Bronchial epithelial cell (primary cell): ENCODE measurements at regions not wholly inside any gene's neighbourhood (a gene's known extent, or its start where the extent isn't known, plus 50 kb on each side); places are given as distances from the start of the nearest gene placed in this dataset.

ENCODE experiments used
- DNase-seq: peaks from one replicate; pipeline ENCODE4 v3.0.0-alpha.2; 2010; ENCODE audit warnings: low read depth
- FAIRE-seq: peaks from 2 replicates; lab custom pipeline; 2011; peaks lifted over from hg19 to GRCh38; lab: Jason Lieb, UNC
- H3K27me3 ChIP-seq: 2 replicates; pipeline ENCODE4 v1.5.1; 2011; ENCODE audit warnings: low read length; ENCODE audit not compliant: control insufficient read depth, insufficient read depth
- H3K36me3 ChIP-seq: 2 replicates; pipeline ENCODE4 v1.5.1; 2011; ENCODE audit warnings: low read length; ENCODE audit not compliant: control insufficient read depth, insufficient read depth
- H3K4me3 ChIP-seq: 2 replicates; pipeline ENCODE4 v1.5.1; 2011; ENCODE audit warnings: mild to moderate bottlenecking, low read depth, low read length, control low read depth
- CTCF ChIP-seq: IDR thresholded peaks from 2 replicates; pipeline ENCODE4 v1.5.1; 2011; ENCODE audit warnings: mild to moderate bottlenecking, moderate library complexity, low read length, control low read depth, inconsistent platforms; ENCODE audit not compliant: insufficient read depth, severe bottlenecking

- no peaks in the 10 kb centered on the region for H3K27me3 ChIP-seq
- FAIRE-seq (no peak), DNase-seq (peak; percentile 46)
- H3K36me3 ChIP-seq = no peaks in the 10 kb centered on the region
- TF ChIP-seq CTCF = no peak
- no peak overlapping the region for H3K4me3 ChIP-seq
These were observed 79.7 kb upstream of the GNG2 start for GRCh38 chr14:51780741-51781140.

- Histone ChIP-seq H3K27me3 (no peaks in the 10 kb centered on the region), H3K36me3 (no peaks in the 10 kb centered on the region), H3K4me3 (no peak overlapping the region)
- no peak for TF ChIP-seq CTCF
- FAIRE-seq (no peak), DNase-seq (no peak)
These were observed 79.0 kb upstream of the GNG2 start for GRCh38 chr14:51781381-51781780.

GRCh38 chr14:51782435-51782834 is 78.0 kb upstream of the GNG2 start:
- DNase-seq (no peak), FAIRE-seq (no peak)
- Histone ChIP-seq H3K36me3 (no peaks in the 10 kb centered on the region), H3K4me3 (no peak overlapping the region), H3K27me3 (no peaks in the 10 kb centered on the region)
- TF ChIP-seq CTCF = no peak

- Histone ChIP-seq H3K4me3 (no peak overlapping the region), H3K27me3 (no peaks in the 10 kb centered on the region), H3K36me3 (no peaks in the 10 kb centered on the region)
- FAIRE-seq = no peak
- TF ChIP-seq CTCF = no peak
- peak; percentile 49 for DNase-seq
These were observed 76.6 kb upstream of the GNG2 start for GRCh38 chr14:51783765-51784164.

- FAIRE-seq = no peak
- H3K36me3 ChIP-seq = no peaks in the 10 kb centered on the region
- H3K27me3 ChIP-seq = no peaks in the 10 kb centered on the region
- DNase-seq = no peak
- H3K4me3 ChIP-seq = no peak overlapping the region
- TF ChIP-seq CTCF = no peak
These were observed 75.9 kb upstream of the GNG2 start for GRCh38 chr14:51784466-51784865.

GRCh38 chr14:51786227-51786626 is 74.2 kb upstream of the GNG2 start:
- H3K27me3 ChIP-seq = no peaks in the 10 kb centered on the region
- FAIRE-seq (peak; percentile 58), DNase-seq (no peak)
- no peaks in the 10 kb centered on the region for H3K36me3 ChIP-seq
- no peak for TF ChIP-seq CTCF
- H3K4me3 ChIP-seq = no peak overlapping the region
